ENCODE measurements at regions not wholly inside any gene's neighbourhood (a gene's known extent, or its start where the extent isn't known, plus 50 kb on each side); places are given as distances from the start of the nearest gene placed in this dataset.

DNA sequence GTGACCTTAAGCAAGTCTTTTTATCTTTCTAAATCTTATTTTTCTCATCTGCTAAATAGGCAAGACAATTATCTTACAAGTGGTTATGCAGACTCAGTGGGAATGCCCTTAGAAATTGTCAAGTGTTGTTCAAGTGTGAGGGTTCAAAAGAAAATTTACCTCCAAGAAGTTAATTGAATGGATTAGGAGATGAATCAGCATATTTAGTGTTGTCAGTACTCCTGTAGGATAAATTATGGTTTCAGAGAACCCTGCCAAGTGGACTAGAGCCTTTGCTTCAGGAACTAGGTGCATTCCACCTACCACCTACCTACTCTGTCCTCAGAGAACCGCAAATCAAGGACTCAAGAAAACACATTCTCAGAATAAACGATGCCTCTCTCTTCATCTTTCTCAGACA, 69.8 kb upstream of the KCTD1 start:
- intact Hi-C loops (cut with DNase I; ENCODE audit: low total_unique reads), result no loop called here
- H3K36me3 ChIP-seq, result no peaks in the 10 kb centered on the region
- DNase-seq, result no peak
- no peak overlapping the region for H3K4me3 ChIP-seq
- H3K4me1 ChIP-seq, result no peaks in the 10 kb centered on the region
- no peak overlapping the region for H3K27ac ChIP-seq
- H3K9me3 ChIP-seq, result no peaks in the 10 kb centered on the region
- no peaks in the 10 kb centered on the region for H3K27me3 ChIP-seq
- TF ChIP-seq, protein P1, sequence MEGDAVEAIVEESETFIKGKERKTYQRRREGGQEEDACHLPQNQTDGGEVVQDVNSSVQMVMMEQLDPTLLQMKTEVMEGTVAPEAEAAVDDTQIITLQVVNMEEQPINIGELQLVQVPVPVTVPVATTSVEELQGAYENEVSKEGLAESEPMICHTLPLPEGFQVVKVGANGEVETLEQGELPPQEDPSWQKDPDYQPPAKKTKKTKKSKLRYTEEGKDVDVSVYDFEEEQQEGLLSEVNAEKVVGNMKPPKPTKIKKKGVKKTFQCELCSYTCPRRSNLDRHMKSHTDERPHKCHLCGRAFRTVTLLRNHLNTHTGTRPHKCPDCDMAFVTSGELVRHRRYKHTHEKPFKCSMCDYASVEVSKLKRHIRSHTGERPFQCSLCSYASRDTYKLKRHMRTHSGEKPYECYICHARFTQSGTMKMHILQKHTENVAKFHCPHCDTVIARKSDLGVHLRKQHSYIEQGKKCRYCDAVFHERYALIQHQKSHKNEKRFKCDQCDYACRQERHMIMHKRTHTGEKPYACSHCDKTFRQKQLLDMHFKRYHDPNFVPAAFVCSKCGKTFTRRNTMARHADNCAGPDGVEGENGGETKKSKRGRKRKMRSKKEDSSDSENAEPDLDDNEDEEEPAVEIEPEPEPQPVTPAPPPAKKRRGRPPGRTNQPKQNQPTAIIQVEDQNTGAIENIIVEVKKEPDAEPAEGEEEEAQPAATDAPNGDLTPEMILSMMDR (IDR thresholded peaks at IDR 0.05), result no peak
- no peak for TF ChIP-seq POLR2A (IDR thresholded peaks at IDR 0.05)

DNA sequence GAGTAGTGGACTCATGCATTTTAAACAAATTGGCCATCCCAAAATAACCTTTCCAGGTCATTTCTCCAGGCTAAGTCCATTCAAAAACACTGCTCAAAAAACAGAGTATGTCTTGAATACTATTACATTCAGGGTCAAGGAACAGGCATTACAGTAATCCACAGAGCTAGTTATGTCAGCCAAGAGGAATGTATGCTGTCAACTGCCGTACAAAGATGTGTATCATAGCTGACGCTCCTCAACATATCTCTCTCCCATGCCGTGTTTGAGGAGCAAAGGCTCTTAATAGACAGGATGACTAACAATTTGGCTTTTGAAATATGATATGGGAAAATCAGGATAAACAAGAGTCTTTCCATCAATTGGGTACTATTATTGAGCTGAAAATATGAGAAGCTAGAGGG, 68.8 kb upstream of the KCTD1 start:
- intact Hi-C loops (cut with DNase I; ENCODE audit: low total_unique reads), result no loop called here

DNA sequence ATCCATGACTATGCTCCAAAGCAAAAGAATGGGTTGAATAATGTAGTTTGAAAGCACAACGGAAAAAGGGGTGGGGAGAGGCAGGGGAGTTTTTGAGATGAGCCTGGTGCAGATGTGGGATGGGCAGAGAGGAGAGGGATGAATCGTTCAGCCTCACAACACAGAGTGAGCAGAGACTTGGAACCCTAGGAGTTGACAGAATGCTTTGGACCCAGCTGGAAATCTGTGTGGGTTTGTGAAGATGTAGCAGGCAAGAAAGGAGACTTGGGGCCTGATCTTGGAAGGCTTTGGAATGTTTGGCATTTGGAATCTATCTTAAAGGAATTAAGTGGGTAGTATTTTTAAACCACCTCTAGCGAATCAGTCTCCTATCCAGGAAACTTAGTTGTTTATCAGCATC, 66.0 kb upstream of the KCTD1 start:
- TF ChIP-seq POLR2A (IDR thresholded peaks at IDR 0.05), result no peak
- TF ChIP-seq, protein P1 (IDR thresholded peaks at IDR 0.05), result no peak
- Histone ChIP-seq H3K27ac (no peak overlapping the region), H3K4me1 (no peaks in the 10 kb centered on the region), H3K27me3 (no peaks in the 10 kb centered on the region), H3K36me3 (no peaks in the 10 kb centered on the region), H3K4me3 (no peak overlapping the region), H3K9me3 (no peaks in the 10 kb centered on the region)
- intact Hi-C loops (cut with DNase I; ENCODE audit: low total_unique reads), result no loop called here
- DNase-seq, result no peak

More for the DNA sequence above, 68.8 kb upstream of the KCTD1 start:
- H3K27me3 ChIP-seq, result no peaks in the 10 kb centered on the region
- no peaks in the 10 kb centered on the region for H3K36me3 ChIP-seq
- no peaks in the 10 kb centered on the region for H3K9me3 ChIP-seq
- H3K27ac ChIP-seq, result no peak overlapping the region
- H3K4me1 ChIP-seq, result no peaks in the 10 kb centered on the region
- no peak overlapping the region for H3K4me3 ChIP-seq
- no peak for DNase-seq
- TF ChIP-seq POLR2A (IDR thresholded peaks at IDR 0.05), result no peak
- TF ChIP-seq, protein P1 (IDR thresholded peaks at IDR 0.05), result no peak
